Keratinocyte (primary cell): ENCODE measurements at regions not wholly inside any gene's neighbourhood (a gene's known extent, or its start where the extent isn't known, plus 50 kb on each side); places are given as distances from the start of the nearest gene placed in this dataset.

Source experiments
- DNase-seq: peaks from one replicate; pipeline ENCODE4 v3.0.0-alpha.2; 2011; ENCODE audit warnings: low read depth, missing footprints, low spot score
- FAIRE-seq: peaks from 2 replicates; lab custom pipeline; 2011; peaks lifted over from hg19 to GRCh38; lab: Jason Lieb, UNC
- H2AFZ ChIP-seq: 2 replicates; pipeline ENCODE4 v1.6.0; 2012; ENCODE audit warnings: low read length, control low read depth, inconsistent platforms; ENCODE audit not compliant: control insufficient read depth
- H3K27ac ChIP-seq: 2 replicates; pipeline ENCODE4 v1.5.1; 2011; ENCODE audit warnings: low read length; ENCODE audit not compliant: control insufficient read depth, insufficient read depth
- H3K27me3 ChIP-seq: 3 replicates; pipeline ENCODE4 v1.6.0; 2011; ENCODE audit warnings: low read length; ENCODE audit not compliant: control insufficient read depth, insufficient read depth; ENCODE audit errors: extremely low read depth
- H3K36me3 ChIP-seq, 2 experiments: 2 replicates in 1 of 2; 3 replicates in 1 of 2; pipeline ENCODE4 v1.5.1; 2011; ENCODE audit warnings: low read length in 2 of 2, mild to moderate bottlenecking in 1 of 2; ENCODE audit not compliant: control insufficient read depth in 2 of 2, insufficient read depth in 2 of 2; ENCODE audit errors: extremely low read depth in 1 of 2
- H3K4me1 ChIP-seq: 3 replicates; pipeline ENCODE4 v1.5.1; 2011; ENCODE audit warnings: low read length; ENCODE audit not compliant: control insufficient read depth, insufficient read depth; ENCODE audit errors: extremely low read depth
- H3K4me2 ChIP-seq: 3 replicates; pipeline ENCODE4 v1.6.0; 2011; ENCODE audit warnings: low read depth, low read length; ENCODE audit not compliant: control insufficient read depth, insufficient read depth; ENCODE audit errors: extremely low read depth
- H3K4me3 ChIP-seq, 3 experiments: fragments of 200-600 bp in 1 of 3; sonication (generic) in 1 of 3; 2 replicates in 2 of 3; 3 replicates in 1 of 3; pipeline ENCODE4 v1.5.1; 2011 to 2016; ENCODE audit warnings: low read length in 3 of 3, mild to moderate bottlenecking in 3 of 3, control low read depth in 2 of 3, inconsistent platforms in 1 of 3, low read depth in 1 of 3, mixed read lengths in 1 of 3, mixed run types in 1 of 3, moderate library complexity in 1 of 3; ENCODE audit not compliant: control insufficient read depth in 2 of 3, insufficient read depth in 2 of 3; ENCODE audit errors: extremely low read depth in 1 of 3
- H3K79me2 ChIP-seq: 2 replicates; pipeline ENCODE4 v1.6.0; 2012; ENCODE audit warnings: low read length; ENCODE audit not compliant: control insufficient read depth, insufficient read depth
- H3K9ac ChIP-seq: 3 replicates; pipeline ENCODE4 v1.6.0; 2011; ENCODE audit warnings: low read length; ENCODE audit not compliant: control insufficient read depth, insufficient read depth; ENCODE audit errors: extremely low read depth
- H3K9me1 ChIP-seq: 3 replicates; pipeline ENCODE4 v1.6.0; 2011; ENCODE audit warnings: low read length; ENCODE audit not compliant: control insufficient read depth, insufficient read depth; ENCODE audit errors: extremely low read depth
- H3K9me3 ChIP-seq: 2 replicates; pipeline ENCODE4 v1.5.1; 2012; ENCODE audit warnings: low read depth, low read length; ENCODE audit not compliant: control insufficient read depth
- H4K20me1 ChIP-seq: 3 replicates; pipeline ENCODE4 v1.6.0; 2011; ENCODE audit warnings: low read length; ENCODE audit not compliant: control insufficient read depth, insufficient read depth; ENCODE audit errors: extremely low read depth
- EZH2 ChIP-seq: IDR thresholded peaks from one replicate; pipeline ENCODE4 v1.6.1; 2012; ENCODE audit warnings: inconsistent platforms, mild to moderate bottlenecking, low read length, moderate library complexity
- dilution Hi-C: fragments of 300-500 bp; cut with MboI; formaldehyde crosslinking; loops from one replicate; pipeline ENCODE4 v1.7.0; 2020; ENCODE audit warnings: low sequenced_read_pairs; ENCODE audit not compliant: extremely low pct_ligation_motif_present
- TF ChIP-seq, protein P1 (sequence below), 3 experiments: IDR thresholded peaks in 1 of 3; conservative IDR thresholded peaks in 1 of 3; optimal IDR thresholded peaks in 1 of 3; 2 replicates in 2 of 3; 3 replicates in 1 of 3; pipeline versions ENCODE3 to v1.5.1; 2011; ENCODE audit warnings: low read length in 3 of 3, mild to moderate bottlenecking in 3 of 3, moderate library complexity in 2 of 3, control low read depth in 1 of 3, inconsistent platforms in 1 of 3; ENCODE audit not compliant: insufficient read depth in 2 of 3; ENCODE audit errors: extremely low read depth in 1 of 3

DNA sequence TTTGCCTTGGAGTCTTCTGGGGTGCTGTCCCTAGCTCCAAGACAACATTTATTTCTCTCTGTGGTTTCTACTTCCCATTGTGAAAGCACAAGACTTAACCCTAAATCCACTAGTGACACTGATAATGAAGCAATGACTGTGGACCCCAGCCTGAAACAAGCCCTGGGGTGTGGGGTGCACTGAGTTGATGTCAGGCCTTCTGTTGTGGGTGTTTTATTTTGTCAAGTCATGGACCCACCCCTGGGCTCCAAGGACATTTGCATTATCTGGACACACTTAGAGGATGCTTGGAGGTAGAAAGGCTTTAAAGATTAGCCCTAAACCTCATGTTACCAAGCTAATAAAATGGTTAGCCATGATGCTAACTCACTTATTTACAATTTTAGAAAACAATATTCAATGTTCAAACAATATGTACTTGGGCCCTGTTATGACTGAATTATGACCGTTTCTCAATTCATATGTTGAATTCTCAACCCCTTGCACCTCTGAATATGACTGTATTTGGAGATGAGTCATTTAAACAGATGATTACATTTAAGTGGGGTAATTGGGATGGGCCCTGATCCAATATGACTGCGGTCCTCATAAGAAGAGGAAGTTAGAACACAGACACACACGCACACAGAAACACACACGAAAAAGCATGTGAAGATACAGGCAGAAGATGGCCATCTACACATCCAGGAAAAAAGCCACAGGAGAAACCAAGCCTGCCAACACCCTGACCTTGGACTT, 137.2 kb upstream of the IGFBP3 start:
- Histone ChIP-seq H3K27me3 (no peaks in the 10 kb centered on the region), H3K27ac (no peak overlapping the region), H3K4me2 (no peak overlapping the region), H3K9me3 (no peaks in the 10 kb centered on the region), H3K9ac (no peak overlapping the region), H4K20me1 (no peaks in the 10 kb centered on the region), H3K79me2 (no peaks in the 10 kb centered on the region), H3K9me1 (no peaks in the 10 kb centered on the region), H3K4me1 (no peaks in the 10 kb centered on the region), H3K36me3 (no peaks in the 10 kb centered on the region), H3K4me3 (no peak overlapping the region), H2AFZ (no peak overlapping the region)
- dilution Hi-C loops: no loop called here
- TF ChIP-seq, protein P1, sequence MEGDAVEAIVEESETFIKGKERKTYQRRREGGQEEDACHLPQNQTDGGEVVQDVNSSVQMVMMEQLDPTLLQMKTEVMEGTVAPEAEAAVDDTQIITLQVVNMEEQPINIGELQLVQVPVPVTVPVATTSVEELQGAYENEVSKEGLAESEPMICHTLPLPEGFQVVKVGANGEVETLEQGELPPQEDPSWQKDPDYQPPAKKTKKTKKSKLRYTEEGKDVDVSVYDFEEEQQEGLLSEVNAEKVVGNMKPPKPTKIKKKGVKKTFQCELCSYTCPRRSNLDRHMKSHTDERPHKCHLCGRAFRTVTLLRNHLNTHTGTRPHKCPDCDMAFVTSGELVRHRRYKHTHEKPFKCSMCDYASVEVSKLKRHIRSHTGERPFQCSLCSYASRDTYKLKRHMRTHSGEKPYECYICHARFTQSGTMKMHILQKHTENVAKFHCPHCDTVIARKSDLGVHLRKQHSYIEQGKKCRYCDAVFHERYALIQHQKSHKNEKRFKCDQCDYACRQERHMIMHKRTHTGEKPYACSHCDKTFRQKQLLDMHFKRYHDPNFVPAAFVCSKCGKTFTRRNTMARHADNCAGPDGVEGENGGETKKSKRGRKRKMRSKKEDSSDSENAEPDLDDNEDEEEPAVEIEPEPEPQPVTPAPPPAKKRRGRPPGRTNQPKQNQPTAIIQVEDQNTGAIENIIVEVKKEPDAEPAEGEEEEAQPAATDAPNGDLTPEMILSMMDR (optimal IDR thresholded peaks at IDR 0.05 in 1 of 3, IDR thresholded peaks at IDR 0.05 in 1 of 3, conservative IDR thresholded peaks at IDR 0.05 in 1 of 3; ENCODE audit: extremely low read depth in 1 of 3, insufficient read depth in 2 of 3, low read length in 3 of 3): no peak
- no peak for TF ChIP-seq EZH2
- DNase-seq: no peak
- no peak for FAIRE-seq

DNA sequence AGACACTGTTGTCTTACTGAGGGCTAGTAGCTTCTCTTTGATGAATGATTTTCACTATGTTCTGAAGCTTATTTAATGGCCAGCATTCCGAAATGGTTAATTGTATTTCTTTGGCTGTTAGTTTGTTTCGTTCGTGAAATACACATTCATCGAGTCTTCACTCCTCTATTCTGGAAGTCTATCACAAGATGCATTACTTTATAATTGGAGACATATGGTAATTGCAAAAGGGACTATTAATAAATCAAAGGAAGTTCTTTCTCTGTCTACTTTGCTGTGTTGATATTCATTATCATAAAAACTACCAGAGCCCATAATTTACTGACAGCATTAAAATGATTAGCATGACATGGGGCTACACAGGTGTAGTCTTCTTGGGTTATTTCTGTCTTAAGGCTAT, 133.8 kb upstream of the IGFBP3 start:
- Histone ChIP-seq H3K9me1 (no peaks in the 10 kb centered on the region), H3K4me3 (no peak overlapping the region), H3K27ac (no peak overlapping the region), H3K36me3 (no peaks in the 10 kb centered on the region), H3K79me2 (no peaks in the 10 kb centered on the region), H2AFZ (no peak overlapping the region), H3K4me2 (no peak overlapping the region), H4K20me1 (no peaks in the 10 kb centered on the region), H3K27me3 (no peaks in the 10 kb centered on the region), H3K9ac (no peak overlapping the region), H3K4me1 (no peaks in the 10 kb centered on the region), H3K9me3 (no peaks in the 10 kb centered on the region)
- dilution Hi-C loops: no loop called here
- DNase-seq (no peak), FAIRE-seq (no peak)
- TF ChIP-seq, protein P1 (optimal IDR thresholded peaks at IDR 0.05 in 1 of 3, IDR thresholded peaks at IDR 0.05 in 1 of 3, conservative IDR thresholded peaks at IDR 0.05 in 1 of 3; ENCODE audit: extremely low read depth in 1 of 3, insufficient read depth in 2 of 3, low read length in 3 of 3): no peak
- no peak for TF ChIP-seq EZH2
